Body of pancreas (tissue), 4 donors: ENCODE measurements at regions not wholly inside any gene's neighbourhood (a gene's known extent, or its start where the extent isn't known, plus 50 kb on each side); places are given as distances from the start of the nearest gene placed in this dataset.
"Not testable (repeated sequence)": the region's sequence is repeated elsewhere in the genome, so short reads cannot be mapped to it uniquely, and the experiment has no call there.

ENCODE experiments used
- ATAC-seq: fragments of 150-250 bp; one replicate; pipeline ENCODE4 v1.9.1; 2016
- DNase-seq, 4 donors: peaks; one replicate each; pipeline ENCODE4 v3.0.0-alpha.2; 2019
- H3K27ac ChIP-seq, 4 donors: fragments of 200-600 bp; sonication (generic); 1 replicate in 3 of 4; 2 replicates in 1 of 4; pipeline versions ENCODE4 v1.5.1 to v1.6.1; 2016 to 2019; ENCODE audit warnings: mild to moderate bottlenecking in 1 of 4, mixed read lengths in 1 of 4, moderate library complexity in 1 of 4
- H3K27me3 ChIP-seq, 2 donors: fragments of 200-600 bp; sonication (generic); one replicate each; pipeline ENCODE4 v1.6.0; 2016; ENCODE audit warnings: mild to moderate bottlenecking in 1 of 2
- H3K36me3 ChIP-seq, 2 donors: fragments of 200-600 bp; sonication (generic); replicated peaks in 1 of 2; 2 replicates each; pipeline ENCODE4 v1.5.1; 2016; ENCODE audit warnings: low read depth in 2 of 2; ENCODE audit not compliant: insufficient read depth in 1 of 2
- H3K4me1 ChIP-seq: fragments of 200-600 bp; sonication (generic); one replicate; pipeline ENCODE4 v1.6.0; 2016
- H3K4me3 ChIP-seq, 2 donors: fragments of 200-600 bp; sonication (generic); 1 replicate in 1 of 2; 2 replicates in 1 of 2; pipeline ENCODE4 v1.5.1; 2016 to 2019
- H3K9me3 ChIP-seq, 3 donors: fragments of 200-600 bp; sonication (generic); 1 replicate in 2 of 3; 2 replicates in 1 of 3; pipeline ENCODE4 v1.5.1; 2016
- POLR2A ChIP-seq, 3 donors: fragments of 450-650 bp; IDR thresholded peaks; one replicate each; pipeline ENCODE4 v1.6.1; 2016; ENCODE audit warnings: antibody characterized with exemption in 3 of 3, mild to moderate bottlenecking in 2 of 3
- WGBS, 2 donors: methylation state at CpG; one replicate each; pipeline ENCODE4 v1.1.5; 2017; 5-methylcytosine and 5-hydroxymethylcytosine counted together
- intact Hi-C: fragments of 100-400 bp; cut with DNase I; formaldehyde crosslinking; loops from one replicate; pipeline ENCODE4 v1.15.1; 2023
- TF ChIP-seq, protein P1 (sequence below), 7 experiments: fragments of 450-650 bp in 4 of 7; fragments of 200-600 bp in 3 of 7; sonication (generic) in 3 of 7; IDR thresholded peaks; one replicate each; pipeline ENCODE4 v1.5.1; 2016 to 2019; ENCODE audit warnings: antibody characterized with exemption in 7 of 7

GRCh38 chr12:116375278-116375842, 97.9 kb upstream of the MED13L start:
- Histone ChIP-seq H3K36me3 (no peaks in the 10 kb centered on the region), H3K27ac (no peak overlapping the region), H3K4me3 (no peak overlapping the region), H3K9me3 (no peaks in the 10 kb centered on the region), H3K27me3 (no peaks in the 10 kb centered on the region), H3K4me1 (no peaks in the 10 kb centered on the region)
- 73 to 81% methylated on average over 9 of the region's 9 CpGs for WGBS, 2 donors
- intact Hi-C loops, result no loop called here
- ATAC-seq (no peak), DNase-seq (no peak)
- no peak for TF ChIP-seq POLR2A (IDR thresholded peaks at IDR 0.05)
- TF ChIP-seq, protein P1, sequence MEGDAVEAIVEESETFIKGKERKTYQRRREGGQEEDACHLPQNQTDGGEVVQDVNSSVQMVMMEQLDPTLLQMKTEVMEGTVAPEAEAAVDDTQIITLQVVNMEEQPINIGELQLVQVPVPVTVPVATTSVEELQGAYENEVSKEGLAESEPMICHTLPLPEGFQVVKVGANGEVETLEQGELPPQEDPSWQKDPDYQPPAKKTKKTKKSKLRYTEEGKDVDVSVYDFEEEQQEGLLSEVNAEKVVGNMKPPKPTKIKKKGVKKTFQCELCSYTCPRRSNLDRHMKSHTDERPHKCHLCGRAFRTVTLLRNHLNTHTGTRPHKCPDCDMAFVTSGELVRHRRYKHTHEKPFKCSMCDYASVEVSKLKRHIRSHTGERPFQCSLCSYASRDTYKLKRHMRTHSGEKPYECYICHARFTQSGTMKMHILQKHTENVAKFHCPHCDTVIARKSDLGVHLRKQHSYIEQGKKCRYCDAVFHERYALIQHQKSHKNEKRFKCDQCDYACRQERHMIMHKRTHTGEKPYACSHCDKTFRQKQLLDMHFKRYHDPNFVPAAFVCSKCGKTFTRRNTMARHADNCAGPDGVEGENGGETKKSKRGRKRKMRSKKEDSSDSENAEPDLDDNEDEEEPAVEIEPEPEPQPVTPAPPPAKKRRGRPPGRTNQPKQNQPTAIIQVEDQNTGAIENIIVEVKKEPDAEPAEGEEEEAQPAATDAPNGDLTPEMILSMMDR (IDR thresholded peaks at IDR 0.05), result no peak

GRCh38 chr12:116376354-116377193, 99.1 kb upstream of the MED13L start:
- intact Hi-C loops, result no loop called here
- H3K4me1 ChIP-seq, result no peaks in the 10 kb centered on the region
- no peaks in the 10 kb centered on the region for H3K27me3 ChIP-seq
- ATAC-seq (no peak), DNase-seq (no peak)
- H3K36me3 ChIP-seq, result no peaks in the 10 kb centered on the region
- 58 to 64% methylated on average over 11 of the region's 11 CpGs for WGBS, 2 donors
- H3K9me3 ChIP-seq, result no peaks in the 10 kb centered on the region
- no peak overlapping the region for H3K27ac ChIP-seq
- TF ChIP-seq, protein P1 (IDR thresholded peaks at IDR 0.05), result no peak
- no peak for TF ChIP-seq POLR2A (IDR thresholded peaks at IDR 0.05)
- H3K4me3 ChIP-seq, result no peak overlapping the region

- DNase-seq, ATAC-seq, H3K4me3 ChIP-seq, H3K4me1 ChIP-seq, intact Hi-C loops, H3K27ac ChIP-seq, H3K9me3 ChIP-seq, H3K36me3 ChIP-seq, H3K27me3 ChIP-seq: not testable (repeated sequence)
- WGBS, 2 donors, result 89 to 94% methylated on average over 5 to 6 of the region's 6 CpGs
Observed at GRCh38 chr12:116377194-116377571, 99.7 kb upstream of the MED13L start.

- H3K4me3 ChIP-seq, result no peak overlapping the region
- intact Hi-C loops, result no loop called here
- no peak for DNase-seq
- no peaks in the 10 kb centered on the region for H3K4me1 ChIP-seq
- H3K27me3 ChIP-seq, result no peaks in the 10 kb centered on the region
- no peak overlapping the region for H3K27ac ChIP-seq
- no peaks in the 10 kb centered on the region for H3K36me3 ChIP-seq
- no peak for ATAC-seq
- no peaks in the 10 kb centered on the region for H3K9me3 ChIP-seq
- TF ChIP-seq, protein P1 (IDR thresholded peaks at IDR 0.05), result no peak
- no peak for TF ChIP-seq POLR2A (IDR thresholded peaks at IDR 0.05)
- WGBS, 2 donors, result 69 to 74% methylated on average over 11 of the region's 11 CpGs
Observed at GRCh38 chr12:116378002-116378401, 100.5 kb upstream of the MED13L start.

- Histone ChIP-seq H3K4me3 (no peak overlapping the region), H3K4me1 (peaks cover 4% of the 10 kb centered on the region), H3K27me3 (no peaks in the 10 kb centered on the region), H3K9me3 (no peaks in the 10 kb centered on the region), H3K36me3 (no peaks in the 10 kb centered on the region), H3K27ac (no peak overlapping the region)
- 88 to 93% methylated on average over 4 of the region's 4 CpGs for WGBS, 2 donors
- intact Hi-C loops, result no loop called here
- no peak for DNase-seq
- no peak for ATAC-seq
- no peak for TF ChIP-seq POLR2A (IDR thresholded peaks at IDR 0.05)
- TF ChIP-seq, protein P1 (IDR thresholded peaks at IDR 0.05), result no peak
Observed at GRCh38 chr12:116380108-116380507, 102.6 kb upstream of the MED13L start.

DNA sequence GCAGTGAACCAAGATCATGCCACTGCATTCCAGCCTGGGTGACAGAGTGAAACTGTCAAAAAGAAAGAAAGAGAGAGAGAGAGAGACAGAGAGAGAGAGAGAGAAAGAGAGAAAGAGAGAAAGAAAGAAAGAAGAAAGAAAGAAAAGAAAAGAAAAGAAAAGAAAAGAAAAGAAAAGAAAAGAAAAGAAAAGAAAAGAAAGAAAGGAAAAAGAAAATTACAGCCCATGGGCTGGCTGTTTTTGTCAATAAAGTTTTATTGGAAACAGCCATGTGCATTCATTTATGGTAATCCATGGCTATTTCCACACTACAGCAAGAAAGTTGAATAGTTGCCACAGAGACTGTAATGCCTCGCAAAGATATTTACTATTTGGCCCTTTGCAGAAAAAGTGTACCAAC, 103.2 kb upstream of the MED13L start:
- H3K9me3 ChIP-seq, H3K4me1 ChIP-seq, H3K36me3 ChIP-seq, H3K27ac ChIP-seq, H3K4me3 ChIP-seq, intact Hi-C loops, ATAC-seq, DNase-seq, H3K27me3 ChIP-seq: not testable (repeated sequence)
- 89 to 90% methylated on average over 1 of the region's 1 CpG for WGBS, 2 donors
